ENCODE measurements at regions not wholly inside any gene's neighbourhood (a gene's known extent, or its start where the extent isn't known, plus 50 kb on each side); places are given as distances from the start of the nearest gene placed in this dataset.

- TF ChIP-seq POLR2A (IDR thresholded peaks at IDR 0.05; ENCODE audit: low read length) = no peak
- TF ChIP-seq GATA1 (IDR thresholded peaks at IDR 0.05; ENCODE audit: low read depth, low read length) = no peak
Measured at GRCh38 chr20:10962937-10963336, 289.1 kb upstream of the JAG1 start.
